Neural cell (in vitro differentiated cells): ENCODE measurements at regions not wholly inside any gene's neighbourhood (a gene's known extent, or its start where the extent isn't known, plus 50 kb on each side); places are given as distances from the start of the nearest gene placed in this dataset.

Source experiments
- CTCF ChIP-seq: fragments of 450-650 bp; IDR thresholded peaks from 2 replicates; pipeline ENCODE4 v1.5.1; 2014; ENCODE audit warnings: antibody characterized with exemption, mild to moderate bottlenecking, moderate library complexity; ENCODE audit not compliant: poor library complexity, severe bottlenecking
- EP300 ChIP-seq: fragments of 450-650 bp; conservative IDR thresholded peaks from 2 replicates; pipeline ENCODE4 v1.6.1; 2014; ENCODE audit warnings: antibody characterized with exemption, mild to moderate bottlenecking, moderate library complexity; ENCODE audit not compliant: poor library complexity, severe bottlenecking
- EZH2 ChIP-seq: fragments of 200-600, 300-800 bp; shearing (Covaris generic), sonication (generic); IDR thresholded peaks from 2 replicates; pipeline ENCODE4 v1.6.1; 2014; ENCODE audit warnings: antibody characterized with exemption, low read length, borderline replicate concordance, mild to moderate bottlenecking; ENCODE audit not compliant: insufficient read depth, poor library complexity, severe bottlenecking
- MXI1 ChIP-seq: fragments of 450-650 bp; conservative IDR thresholded peaks from 2 replicates; pipeline ENCODE4 v1.6.1; 2014; ENCODE audit warnings: antibody characterized with exemption, mild to moderate bottlenecking; ENCODE audit not compliant: poor library complexity, severe bottlenecking
- POLR2AphosphoS5 ChIP-seq: IDR thresholded peaks from 2 replicates; pipeline ENCODE4 v1.6.1; 2012
- REST ChIP-seq: IDR thresholded peaks from 2 replicates; pipeline ENCODE4 v1.6.1; 2012; ENCODE audit warnings: borderline replicate concordance
- SMC3 ChIP-seq: fragments of 450-650 bp; conservative IDR thresholded peaks from 2 replicates; pipeline ENCODE4 v1.6.1; 2014; ENCODE audit warnings: antibody characterized with exemption, mild to moderate bottlenecking, moderate library complexity; ENCODE audit not compliant: poor library complexity
- TAF1 ChIP-seq: IDR thresholded peaks from 2 replicates; pipeline ENCODE4 v1.6.1; 2012; ENCODE audit warnings: low read depth

- no peak for TF ChIP-seq CTCF
- no peak for TF ChIP-seq POLR2AphosphoS5
- no peak for TF ChIP-seq SMC3
- no peak for TF ChIP-seq EZH2
- no peak for TF ChIP-seq EP300
- no peak for TF ChIP-seq TAF1
- no peak for TF ChIP-seq MXI1
- no peak for TF ChIP-seq REST
Observed at GRCh38 chr4:157582141-157582540, 361.6 kb downstream of the GRIA2 start.
